Activated CD4-positive, alpha-beta T cell treated with anti-CD3 and anti-CD28 coated beads, Interleukin-2, amount 50 U/mL, for 48 hours (primary cell): ENCODE measurements at regions not wholly inside any gene's neighbourhood (a gene's known extent, or its start where the extent isn't known, plus 50 kb on each side); places are given as distances from the start of the nearest gene placed in this dataset.
A peak's percentile ranks its signal among the peaks of the same experiment; 100 is the strongest.
"Not testable (repeated sequence)": the region's sequence is repeated elsewhere in the genome, so short reads cannot be mapped to it uniquely, and the experiment has no call there.

ENCODE experiments used
- DNase-seq, 2 experiments: peaks; one replicate each; pipeline ENCODE4 v3.0.0-alpha.2; 2020

DNA sequence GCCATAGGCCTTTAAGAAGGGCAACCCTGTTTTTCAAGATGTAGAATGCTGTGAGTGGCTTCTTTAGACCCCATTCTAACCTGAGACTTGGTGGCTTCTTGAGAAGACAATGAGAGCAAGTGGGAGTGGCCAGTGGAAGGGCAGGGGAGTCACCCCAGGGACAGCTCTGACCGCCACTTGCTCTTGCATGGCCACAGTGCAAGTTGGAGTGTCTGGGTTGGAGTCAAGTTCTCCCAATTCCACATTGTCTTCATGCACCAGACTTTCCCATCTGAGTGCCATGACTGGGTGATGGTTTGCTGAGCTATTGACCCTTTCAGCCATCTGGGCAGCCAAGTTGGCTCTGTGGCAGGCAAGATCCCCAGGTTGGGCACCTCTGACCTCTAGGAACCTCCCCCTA lies 148.0 kb upstream of the SKOR2 start:
- DNase-seq = no peak

DNA sequence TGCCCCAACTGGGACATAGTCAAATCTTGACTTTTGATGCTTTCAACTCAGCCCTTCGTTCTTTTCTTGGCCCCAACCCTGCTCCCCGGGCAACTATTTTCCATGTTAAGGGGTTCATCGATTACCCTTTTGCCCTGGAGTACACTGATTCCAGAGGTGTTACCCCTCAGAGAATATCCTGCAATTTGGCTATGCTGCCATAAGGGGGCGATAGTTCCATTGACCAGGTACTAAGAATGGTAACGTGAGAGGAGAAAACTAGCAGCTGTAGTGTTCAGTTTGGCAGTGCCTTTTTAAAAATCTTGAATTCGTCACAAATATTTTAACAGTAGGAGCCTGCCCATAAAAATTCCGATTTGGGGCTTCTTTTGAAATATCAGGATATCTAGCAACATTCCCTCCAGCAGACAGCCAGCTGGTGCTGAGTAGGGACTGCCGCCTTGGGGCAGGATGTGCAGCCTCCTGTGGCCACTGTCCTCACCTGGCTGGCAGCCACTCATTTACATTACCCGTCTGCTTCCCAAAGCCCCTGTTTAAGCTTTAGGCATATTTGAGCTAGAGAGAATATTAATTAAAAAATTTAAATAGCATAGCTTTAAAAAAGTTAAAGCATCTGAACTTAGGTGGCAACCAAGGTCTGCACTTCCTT lies 146.3 kb upstream of the SKOR2 start:
- DNase-seq = peak; percentile 3 to 22

DNA sequence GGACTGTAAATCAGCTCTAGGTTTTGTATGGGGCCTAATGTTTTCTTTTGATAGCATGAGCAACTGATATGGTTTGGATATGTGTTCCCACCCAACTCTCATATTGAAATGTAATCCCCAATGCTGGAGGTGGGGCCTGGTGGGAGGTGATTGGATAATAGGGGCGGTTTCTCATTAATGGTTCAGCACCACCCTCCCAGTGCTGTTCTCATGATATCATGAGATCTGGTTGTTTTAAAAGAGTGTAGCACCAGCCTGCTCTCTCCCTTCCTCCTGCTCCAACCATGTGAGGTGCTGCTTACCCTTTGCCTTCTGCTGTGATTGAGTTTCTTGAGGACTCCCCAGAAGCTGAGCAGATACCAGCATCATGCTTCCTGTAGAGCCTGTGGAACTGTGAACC lies 140.2 kb upstream of the SKOR2 start:
- no peak for DNase-seq

DNA sequence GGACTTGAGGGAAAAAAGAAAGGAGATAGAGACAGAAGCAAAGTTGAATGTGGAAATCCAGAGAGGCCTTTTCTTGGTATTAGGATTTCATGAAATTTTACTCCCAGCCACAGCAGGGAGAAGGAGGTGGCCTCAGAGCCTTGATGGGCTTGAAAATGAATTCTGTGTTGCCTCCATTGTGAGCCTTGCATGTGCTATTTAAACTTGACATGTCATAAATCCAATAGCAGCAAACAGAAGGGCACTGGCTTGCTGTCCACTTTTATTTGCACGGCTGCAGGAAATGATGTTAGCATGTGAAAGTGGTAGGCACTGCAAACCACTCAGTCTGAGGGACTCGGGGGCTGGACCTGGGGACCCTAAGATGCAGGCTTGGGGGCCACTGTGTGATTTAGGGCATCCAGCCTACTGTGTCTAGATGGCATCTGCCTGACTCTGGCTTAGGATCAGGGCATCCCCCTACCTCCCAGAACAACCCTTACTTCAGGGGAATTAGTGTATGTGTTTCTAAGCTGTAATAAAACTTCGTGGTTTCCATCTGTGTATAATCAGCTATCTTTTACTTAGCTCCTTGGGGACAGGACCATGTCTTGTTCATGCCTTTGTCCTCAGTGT lies 139.1 kb upstream of the SKOR2 start:
- DNase-seq = no peak

DNA sequence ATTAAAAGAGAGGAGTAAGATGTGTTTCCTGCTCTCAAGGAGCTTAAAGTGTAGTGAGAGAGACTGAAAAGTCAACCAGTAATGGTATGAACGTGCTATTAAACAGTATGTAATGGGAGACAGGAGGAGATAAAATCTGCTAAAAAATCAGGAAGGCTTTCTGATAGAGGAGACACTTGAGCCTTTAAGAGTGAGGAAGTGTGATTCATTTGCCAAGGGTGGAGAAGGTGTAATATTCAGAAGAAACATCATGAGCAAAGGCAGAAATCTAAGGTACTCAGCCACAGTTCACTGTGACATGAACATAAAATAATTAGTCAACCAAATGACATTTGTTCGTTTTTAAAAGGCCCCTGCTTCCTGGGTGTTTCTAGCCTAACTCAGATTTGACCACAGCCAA lies 137.8 kb upstream of the SKOR2 start:
- no peak for DNase-seq

DNA sequence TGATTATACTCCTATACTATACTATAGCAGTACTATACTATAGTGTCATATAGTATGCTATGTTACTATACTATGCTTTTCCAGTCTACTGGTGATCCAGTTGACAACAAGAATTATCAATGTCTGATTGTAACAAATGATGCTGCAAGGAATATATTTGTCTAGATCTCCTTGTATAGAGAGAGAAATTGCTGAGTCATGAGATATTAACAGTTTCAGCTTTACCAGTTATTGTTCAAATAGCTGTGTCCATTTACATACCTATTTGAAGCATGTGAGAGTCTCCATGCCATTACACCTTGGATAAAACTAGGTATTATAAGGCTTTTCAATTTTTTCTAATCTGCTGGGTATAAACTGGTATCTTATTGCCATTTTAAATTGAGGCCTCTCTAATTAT lies 136.4 kb upstream of the SKOR2 start:
- no peak for DNase-seq

DNA sequence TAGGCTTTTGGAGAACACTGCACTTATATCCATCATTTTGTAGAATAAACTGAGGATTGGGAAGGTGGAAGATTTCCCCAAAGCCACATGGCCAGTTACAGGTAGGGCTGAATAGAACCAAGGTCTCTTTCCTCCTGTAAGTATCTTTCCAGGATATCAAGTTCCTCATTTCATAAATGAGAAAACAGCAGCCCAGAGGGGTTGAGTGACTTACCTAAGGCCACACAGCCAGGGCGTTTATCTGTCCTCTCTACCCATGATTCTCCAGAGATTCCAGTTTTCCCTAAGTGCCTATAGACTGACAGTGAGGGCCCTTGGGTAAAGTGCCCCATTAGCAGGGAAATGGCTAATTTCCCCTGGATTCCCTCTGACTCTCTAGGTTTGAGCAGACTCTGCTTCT lies 132.3 kb upstream of the SKOR2 start:
- no peak for DNase-seq

DNA sequence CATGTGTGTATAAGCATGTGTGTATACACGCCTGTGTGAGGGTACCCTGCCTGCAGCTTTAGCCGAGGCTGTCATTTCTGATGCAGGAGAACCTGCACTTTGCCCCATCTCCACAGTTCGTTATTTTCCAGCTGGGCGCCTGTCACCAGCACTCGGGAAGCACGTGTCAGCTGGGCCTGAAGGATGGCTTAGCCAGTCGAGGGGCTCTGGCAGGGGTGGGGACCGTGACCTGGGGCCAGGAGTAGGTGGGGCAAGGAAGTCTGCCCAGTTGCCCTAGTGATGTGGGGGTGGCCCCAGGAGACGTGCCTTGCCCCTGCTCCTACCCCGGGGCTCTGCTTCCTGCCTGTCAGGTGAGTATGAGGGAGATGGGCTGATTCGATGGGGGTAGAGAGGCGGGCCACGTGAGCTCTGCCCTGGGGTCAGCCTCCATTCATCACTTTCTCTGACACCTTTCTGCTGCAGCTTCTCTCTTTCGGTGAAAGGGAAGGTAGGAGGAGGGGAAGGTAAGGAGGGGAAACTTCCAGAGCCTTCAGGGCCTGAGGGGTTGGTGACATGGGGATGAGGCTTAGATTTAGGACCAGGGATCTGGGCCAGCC lies 130.6 kb upstream of the SKOR2 start:
- no peak for DNase-seq

DNA sequence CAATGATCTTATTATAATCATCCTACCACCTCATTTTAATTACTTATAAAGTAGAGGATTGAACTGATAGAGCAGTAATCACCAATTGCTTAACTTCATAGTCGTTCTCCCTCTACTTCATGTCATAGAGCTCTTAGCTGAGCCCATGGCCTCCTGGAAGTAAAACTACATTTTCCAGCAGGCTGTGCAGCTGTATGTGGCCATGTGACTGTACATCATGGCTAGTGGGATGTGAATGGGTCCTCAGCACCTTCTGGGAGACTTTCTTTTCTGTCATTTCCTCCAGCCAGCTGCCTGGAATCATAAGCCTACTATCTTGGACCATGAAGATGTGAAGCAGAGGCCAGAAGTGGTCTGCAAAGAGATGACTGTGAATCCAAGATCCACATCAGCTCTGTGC lies 128.7 kb upstream of the SKOR2 start:
- no peak for DNase-seq

DNA sequence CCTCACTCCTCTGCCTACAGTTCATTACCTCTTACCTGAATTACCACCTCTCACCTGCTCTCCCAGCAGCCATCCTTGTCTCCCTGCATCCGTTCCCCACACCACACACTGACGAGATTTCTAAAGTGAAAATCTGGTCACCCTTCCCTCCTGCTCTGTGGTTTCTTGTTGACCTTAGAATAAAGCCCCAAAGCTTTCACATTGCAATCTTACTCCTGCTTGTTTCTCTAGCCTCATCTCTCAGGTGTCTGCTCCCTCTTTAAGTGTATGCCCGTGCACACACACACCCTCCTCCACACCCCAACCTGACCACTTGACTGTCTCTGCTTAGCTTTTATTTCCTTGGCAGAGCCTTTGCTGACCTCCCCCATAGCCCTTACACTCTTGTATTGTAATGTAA lies 122.0 kb upstream of the SKOR2 start:
- no peak for DNase-seq

DNA sequence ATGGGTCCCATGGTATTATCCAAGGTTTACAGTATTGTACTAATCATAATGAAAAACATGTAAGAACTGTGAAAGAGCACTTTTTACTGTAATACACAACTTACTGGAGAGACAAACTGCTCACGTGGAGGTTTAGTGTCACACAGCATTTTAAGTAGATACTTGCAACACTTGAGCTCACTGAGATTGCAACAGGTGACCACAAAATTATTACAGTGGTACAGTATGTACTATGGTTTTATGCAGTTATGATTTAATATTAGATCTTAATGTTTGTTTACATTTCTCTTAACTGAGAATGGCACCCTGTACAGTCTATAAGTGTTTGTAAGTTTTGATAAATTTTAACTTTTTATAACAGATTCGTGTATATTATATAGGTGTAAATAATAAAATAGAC lies 118.6 kb upstream of the SKOR2 start:
- DNase-seq = no peak

DNA sequence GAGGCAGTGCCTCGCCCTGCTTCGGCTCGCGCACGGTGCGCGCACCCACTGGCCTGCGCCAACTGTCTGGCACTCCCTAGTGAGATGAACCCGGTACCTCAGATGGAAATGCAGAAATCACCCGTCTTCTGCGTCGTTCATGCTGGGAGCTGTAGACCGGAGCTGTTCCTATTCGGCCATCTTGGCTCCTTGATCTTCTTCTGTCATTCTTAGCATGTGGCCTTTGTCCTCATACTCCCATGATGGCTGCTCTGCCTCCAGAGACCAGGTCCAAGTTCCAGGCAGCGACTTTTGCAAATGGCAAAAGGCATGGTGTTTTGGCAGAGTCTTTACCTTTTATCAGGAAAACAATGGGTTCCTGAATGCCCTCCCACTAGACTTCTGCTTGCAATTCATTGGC lies 102.6 kb upstream of the SKOR2 start:
- not testable (repeated sequence) for DNase-seq

DNA sequence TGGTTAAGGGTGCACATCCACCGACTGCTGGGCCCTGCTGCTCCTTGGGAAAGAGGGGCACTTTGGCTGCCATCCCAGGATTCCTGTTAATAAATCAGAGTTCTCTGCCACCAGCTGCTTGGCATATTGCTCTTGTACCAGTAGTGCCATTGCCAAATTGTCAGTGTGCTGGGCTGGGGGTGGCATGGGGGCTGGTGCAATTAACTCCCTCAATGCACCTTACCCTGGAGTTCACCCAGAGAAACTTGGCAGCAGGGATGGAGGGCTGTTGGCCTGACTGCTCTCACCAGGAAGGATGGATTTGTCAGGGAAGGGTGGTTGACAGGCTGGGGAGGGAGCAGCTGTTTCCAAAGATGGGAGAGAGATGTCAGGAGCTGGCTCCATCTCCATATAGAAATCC lies 94.6 kb upstream of the SKOR2 start:
- DNase-seq = no peak

DNA sequence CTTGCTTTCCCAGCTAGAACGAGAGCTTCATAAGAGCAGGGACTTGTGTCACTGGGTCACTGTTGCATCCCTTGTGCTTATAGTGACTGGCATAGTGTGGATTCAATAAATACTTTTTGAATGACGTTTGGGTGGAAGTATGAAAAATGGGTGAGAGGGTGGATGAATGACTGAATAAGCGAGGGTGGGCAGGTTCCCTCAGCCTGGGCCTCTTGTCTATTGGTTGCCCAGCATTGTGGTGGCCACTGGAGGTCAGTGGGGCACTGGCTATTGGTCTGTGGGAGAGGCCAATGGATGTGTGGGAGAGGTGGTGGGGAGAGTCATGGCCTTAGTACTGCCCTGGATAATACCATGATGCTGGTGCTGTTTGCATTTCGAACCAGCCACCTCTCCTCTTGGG lies 93.8 kb upstream of the SKOR2 start:
- DNase-seq = no peak

DNA sequence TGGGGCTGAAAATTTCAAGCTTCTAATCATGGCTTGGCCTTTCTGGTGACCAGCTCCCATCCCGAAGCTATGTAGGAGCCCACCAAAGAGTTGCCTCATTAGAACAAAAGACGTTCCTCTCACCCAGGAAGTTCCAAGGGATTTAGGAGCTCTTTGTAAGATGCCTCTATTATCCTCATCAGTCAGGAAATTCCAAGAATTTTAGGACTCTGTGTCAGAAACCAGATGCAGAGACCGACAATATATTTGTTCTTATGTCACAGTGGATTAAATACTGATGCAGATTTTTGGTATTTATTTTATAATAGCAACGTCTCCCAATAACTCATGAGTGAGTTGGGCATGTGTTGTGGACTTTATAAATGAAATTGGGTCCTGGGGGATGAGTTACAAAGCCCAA lies 91.8 kb upstream of the SKOR2 start:
- no peak for DNase-seq

DNA sequence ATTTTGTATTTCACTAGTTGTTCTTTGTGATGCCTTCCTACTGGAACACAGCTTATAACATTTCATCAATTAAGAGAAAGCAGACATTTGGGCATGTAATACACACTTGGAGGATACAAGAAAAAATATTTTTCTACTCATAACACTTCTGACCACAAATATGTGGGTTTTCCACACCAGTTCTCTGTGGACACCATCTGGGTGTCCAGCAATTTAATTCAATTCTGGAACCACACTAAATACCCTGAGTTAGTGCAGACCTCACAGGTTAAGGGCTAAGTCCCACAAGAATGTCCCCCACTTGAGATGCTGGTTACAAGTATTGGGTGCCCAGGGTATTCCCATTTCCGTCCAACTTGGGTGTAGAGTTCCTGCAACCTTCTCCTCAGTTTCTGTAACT lies 91.1 kb upstream of the SKOR2 start:
- DNase-seq = no peak

DNA sequence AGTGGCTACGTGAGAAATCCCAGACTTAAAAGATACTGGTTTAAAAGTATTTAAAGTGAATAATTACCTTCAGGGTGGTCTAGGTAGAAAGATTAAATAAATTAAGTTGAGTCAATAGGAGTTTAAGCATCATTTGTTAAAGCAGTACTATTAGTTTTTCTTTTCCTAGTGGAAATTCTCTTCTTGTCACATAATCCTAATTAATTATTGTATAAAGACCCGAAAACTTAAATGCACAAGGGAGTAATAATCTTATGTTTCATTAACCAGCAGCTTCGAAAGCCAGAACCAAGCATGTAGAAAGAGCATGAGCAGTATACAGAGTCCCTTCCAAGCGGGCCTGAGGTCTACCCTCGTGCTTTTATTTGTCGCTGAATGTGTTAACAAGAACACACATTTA lies 90.2 kb upstream of the SKOR2 start:
- DNase-seq = no peak

DNA sequence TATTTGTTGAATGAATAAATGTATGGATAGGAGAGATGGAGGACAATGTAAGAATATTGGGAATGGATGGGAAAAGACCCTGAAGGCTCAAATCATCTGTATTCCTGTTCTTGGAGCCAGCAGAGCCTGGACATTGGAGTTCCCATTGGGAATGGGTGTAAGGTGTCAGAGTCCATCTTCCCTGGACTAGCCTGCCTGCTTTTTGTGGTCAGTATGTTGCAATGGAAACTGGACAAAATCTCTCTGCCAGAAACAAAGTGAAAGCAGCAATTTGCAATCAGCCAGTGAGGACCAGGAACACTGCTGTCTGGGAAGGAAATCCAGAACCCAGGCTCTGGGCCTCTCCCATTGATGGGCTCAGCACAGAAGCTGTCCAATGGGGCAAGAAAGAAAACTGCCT lies 83.5 kb upstream of the SKOR2 start:
- DNase-seq = no peak

DNA sequence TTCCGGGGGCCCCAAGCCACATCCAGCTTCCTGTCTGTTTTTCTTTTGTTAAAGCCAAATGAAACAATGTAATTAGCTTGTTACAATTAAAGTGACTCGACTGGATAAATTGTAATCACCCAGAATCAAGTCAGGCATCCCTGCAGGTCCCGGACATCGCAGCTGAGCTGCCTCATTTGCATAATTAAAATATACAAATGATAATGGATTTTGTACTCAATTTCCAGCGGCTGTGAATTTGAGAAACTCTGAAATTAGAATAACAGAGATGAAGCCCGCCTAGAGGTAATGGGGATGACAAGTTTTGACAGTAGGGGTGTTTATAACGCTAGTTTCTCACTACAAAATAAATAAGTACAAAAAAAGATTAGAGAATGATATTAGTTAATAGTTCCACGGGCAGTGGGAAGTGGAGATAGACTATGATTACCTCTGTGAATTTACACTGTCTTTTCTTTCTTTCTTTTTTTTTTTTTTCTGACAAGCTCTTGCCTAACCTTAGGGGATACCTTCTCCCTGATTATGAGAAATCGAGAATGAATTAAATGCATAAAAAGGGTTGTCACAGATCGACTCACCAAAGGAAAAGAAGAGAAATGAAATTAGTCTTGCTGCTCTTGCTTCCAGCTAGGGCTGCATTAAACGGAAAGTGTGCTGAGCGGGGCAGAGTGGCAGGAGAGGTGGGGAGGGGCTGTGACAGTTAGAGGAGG lies 82.6 kb upstream of the SKOR2 start:
- DNase-seq = no peak

DNA sequence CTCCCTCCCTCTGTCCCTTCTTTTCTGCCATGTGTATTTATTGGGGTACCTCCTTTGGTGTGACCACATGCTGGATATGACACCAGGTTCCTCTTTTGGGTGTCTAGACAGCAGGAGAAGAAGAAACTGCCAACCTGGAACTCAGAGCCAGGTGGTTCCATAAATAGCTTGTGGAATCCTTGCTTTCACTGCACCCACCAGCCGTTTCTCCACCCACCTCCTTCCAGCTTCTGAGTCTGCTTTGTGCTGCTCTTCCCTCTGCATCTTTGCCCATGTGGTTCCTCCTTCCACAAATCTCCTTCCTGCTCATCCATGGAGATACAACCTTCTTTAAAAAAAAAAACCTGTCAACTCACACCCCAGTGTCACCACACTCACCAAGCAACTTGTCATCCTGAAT lies 80.2 kb upstream of the SKOR2 start:
- no peak for DNase-seq

DNA sequence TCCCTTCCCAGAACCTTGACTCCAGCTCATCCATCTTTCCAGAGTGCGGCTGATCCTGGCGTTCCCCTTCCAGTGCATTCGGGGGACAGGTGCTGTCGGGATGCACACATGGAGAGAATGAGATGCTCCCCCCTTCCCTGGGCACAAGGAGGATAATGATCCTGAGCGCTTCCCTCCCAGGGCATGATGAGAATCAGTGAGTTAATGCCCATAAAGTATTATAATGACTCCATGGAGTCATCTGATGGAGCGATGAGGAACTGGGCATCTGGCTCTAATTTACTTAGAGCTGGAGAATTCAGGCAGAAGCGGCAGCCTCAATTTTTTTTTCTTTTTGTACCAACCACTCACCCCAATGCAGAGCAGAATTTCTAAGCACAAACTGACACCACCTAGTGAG lies 79.6 kb upstream of the SKOR2 start:
- no peak for DNase-seq

DNA sequence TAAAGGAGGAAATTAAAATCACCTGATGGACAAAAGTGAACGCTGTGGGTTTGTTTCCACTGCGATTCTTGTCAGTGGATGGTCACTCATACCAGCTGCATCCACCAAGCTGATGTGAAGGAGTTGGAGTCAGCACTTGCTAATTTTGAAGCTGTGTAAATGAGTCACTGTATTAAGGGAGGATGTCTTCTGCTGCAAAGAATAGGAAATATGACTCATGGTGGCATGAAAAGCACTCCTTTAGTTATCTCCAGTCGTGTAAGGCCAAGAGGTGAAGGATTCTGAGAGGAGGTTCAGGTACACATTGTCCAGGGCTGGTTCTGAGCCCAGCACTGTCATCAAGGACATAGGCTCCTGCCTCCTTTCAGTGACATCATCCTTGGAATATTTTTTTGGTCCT lies 71.7 kb upstream of the SKOR2 start:
- no peak for DNase-seq

DNA sequence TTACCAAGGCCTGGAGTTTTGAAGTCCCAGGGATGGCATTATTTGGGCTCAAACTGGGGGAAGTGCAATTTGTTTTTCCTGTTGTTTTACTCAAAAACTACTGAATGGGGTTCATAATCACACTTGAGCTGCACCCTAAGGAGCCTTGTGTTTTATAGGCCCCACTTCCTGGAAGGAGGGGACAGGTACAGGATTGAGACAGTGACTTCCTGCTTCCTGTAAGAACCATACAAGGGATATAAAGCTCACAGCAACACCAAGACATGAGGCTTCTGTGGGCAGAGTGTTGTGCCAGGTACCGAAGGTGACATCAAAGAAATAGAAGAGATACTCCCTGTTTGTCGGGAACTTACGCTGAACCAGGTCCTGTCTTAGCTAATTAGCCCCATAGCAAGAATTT lies 70.4 kb upstream of the SKOR2 start:
- DNase-seq = no peak

DNA sequence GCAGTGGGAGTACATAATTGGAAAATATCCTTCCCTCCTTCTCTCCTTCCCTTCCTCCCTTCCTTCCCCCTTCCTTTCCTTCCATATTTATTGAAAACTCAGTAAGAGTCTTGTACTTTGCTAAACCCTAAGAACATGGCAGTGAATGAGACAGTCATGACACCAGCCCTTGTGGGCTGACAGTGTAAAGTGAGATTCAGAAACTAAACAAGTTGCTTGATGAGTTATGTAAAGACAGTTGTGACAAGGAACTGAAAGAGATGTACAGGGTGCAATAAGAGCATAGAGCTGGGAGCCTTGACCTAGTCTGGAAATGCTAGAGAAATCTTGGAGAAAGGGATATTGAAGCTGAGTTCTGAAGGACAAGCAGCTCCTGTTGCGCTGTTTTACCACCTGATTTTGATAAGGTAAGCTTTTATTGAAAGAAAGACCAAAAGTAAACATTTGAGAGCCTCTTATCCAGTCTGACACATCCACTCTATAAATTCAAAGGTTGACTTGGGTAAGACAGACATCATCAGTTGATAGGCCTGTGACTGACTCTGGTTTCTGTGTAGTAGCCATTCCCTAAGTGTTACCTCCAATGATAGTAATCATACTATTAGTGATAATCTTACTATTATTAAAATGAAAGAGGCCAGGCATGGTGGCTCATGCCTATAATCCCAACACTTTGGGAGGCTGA lies 66.5 kb upstream of the SKOR2 start:
- no peak for DNase-seq
